ENCODE measurements at regions not wholly inside any gene's neighbourhood (a gene's known extent, or its start where the extent isn't known, plus 50 kb on each side); places are given as distances from the start of the nearest gene placed in this dataset.
"Not testable (repeated sequence)": the region's sequence is repeated elsewhere in the genome, so short reads cannot be mapped to it uniquely, and the experiment has no call there.

DNA sequence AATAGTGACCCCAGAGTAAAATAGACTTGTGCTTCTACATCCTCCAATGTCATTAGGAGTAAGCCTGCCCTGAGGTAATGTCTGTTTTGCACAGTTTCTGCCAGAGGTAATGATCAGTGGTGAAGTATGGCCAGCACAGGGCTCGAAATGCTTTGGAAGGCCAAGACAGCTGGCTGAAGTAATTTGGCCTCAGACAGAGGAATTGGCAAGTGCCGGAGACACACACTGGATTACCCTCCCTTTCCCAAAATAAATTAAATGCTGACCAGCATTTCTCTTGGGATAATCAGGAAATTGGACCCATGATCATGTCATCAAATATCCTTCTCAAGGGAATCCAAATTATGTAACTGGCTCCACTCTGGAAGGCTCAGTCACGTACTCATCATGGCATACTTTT, 379.0 kb upstream of the CHST9 start:
- ATAC-seq (no peak), DNase-seq (no peak)
- intact Hi-C loops (cut with DNase I, micrococcal nuclease), result no loop called here

GRCh38 chr18:27558388-27559155, 373.5 kb upstream of the CHST9 start:
- intact Hi-C loops (cut with DNase I, micrococcal nuclease), result no loop called here
- no peak for ATAC-seq

GRCh38 chr18:27556741-27557140, 371.6 kb upstream of the CHST9 start:
- ATAC-seq (no peak), DNase-seq (no peak)
- intact Hi-C loops (cut with DNase I, micrococcal nuclease), result no loop called here

More at GRCh38 chr18:27558388-27559155, 373.5 kb upstream of the CHST9 start:
- no peak for DNase-seq

- DNase-seq (no peak), ATAC-seq (no peak)
- intact Hi-C loops (cut with DNase I, micrococcal nuclease), result no loop called here
Observed at GRCh38 chr18:27549335-27550039, 364.4 kb upstream of the CHST9 start.

GRCh38 chr18:27546991-27547390, 361.9 kb upstream of the CHST9 start:
- no peak for DNase-seq
- no peak for ATAC-seq
- intact Hi-C loops (cut with DNase I, micrococcal nuclease), result no loop called here

DNA sequence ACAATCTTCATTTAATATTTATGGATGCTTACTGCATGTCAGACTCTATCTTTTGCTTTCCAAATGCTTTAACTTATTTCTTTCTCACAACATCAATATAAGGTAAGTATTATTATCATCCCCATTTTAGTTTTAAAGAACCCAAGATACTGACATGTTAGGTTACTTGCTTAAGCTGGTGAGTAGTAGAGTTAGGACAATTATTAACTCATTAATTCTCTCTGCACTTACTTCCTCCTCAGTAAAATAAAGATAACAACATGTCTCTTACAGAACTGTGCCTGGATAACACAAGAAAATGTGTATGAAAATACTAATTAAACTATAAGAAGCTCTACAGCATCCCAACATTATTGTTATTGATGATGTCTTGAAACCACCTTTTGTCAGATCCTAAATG, 359.1 kb upstream of the CHST9 start:
- no peak for DNase-seq
- intact Hi-C loops (cut with DNase I, micrococcal nuclease), result no loop called here
- no peak for ATAC-seq

- ATAC-seq, result no peak
- no peak for DNase-seq
- intact Hi-C loops (cut with DNase I, micrococcal nuclease), result no loop called here
Observed at GRCh38 chr18:27541293-27541692, 356.2 kb upstream of the CHST9 start.

GRCh38 chr18:27540111-27540510, 355.0 kb upstream of the CHST9 start:
- intact Hi-C loops (cut with DNase I, micrococcal nuclease), result no loop called here
- DNase-seq, result no peak
- no peak for ATAC-seq

DNA sequence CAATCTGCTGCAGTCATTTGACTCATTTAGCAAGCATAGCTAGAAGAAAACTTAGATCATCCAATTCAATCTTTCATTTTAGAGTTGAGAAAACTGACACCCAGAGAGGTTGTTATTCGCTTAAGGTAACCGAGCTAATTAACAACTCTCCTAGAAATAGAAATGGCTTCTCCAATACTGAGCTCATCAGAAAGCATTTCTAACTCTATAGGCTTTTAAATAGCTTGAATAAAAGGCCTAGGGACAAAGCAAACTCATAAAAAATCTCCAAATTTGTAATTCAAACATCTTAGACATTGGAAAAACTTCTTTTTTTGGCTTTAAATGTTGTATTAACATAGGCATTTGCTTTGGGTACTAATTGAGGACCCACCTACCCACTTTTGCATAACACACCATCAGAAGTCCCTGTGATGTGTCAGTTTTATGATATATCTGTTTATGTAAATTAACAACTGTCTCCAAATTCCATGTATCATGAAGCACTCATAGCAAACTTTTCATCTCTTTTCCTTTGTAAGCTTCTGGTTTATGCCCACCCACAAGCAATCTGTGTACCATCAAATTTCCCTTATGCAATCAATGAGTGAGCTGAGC, 343.9 kb upstream of the CHST9 start:
- intact Hi-C loops (cut with DNase I, micrococcal nuclease), result no loop called here
- no peak for ATAC-seq
- no peak for DNase-seq

DNA sequence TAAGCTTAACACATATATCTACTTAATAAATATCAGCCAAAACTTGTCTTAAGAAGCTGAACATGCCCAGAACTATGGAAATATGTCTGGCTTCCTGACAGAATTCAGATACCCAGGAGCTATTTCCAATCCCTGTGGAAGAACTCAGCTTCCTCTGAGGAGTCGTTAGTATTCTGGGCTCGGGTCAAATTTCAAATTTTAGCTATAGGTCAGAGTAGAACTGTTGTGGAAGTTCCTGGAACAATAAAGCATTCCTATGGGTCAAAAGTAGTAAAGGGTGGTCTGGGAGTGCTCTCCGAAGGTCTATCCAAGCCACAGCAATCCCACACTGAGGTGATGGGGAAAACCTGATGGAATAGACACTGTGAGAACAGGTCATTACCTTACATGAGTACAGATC, 342.7 kb upstream of the CHST9 start:
- DNase-seq (no peak), ATAC-seq (no peak)
- intact Hi-C loops (cut with DNase I, micrococcal nuclease), result no loop called here

DNA sequence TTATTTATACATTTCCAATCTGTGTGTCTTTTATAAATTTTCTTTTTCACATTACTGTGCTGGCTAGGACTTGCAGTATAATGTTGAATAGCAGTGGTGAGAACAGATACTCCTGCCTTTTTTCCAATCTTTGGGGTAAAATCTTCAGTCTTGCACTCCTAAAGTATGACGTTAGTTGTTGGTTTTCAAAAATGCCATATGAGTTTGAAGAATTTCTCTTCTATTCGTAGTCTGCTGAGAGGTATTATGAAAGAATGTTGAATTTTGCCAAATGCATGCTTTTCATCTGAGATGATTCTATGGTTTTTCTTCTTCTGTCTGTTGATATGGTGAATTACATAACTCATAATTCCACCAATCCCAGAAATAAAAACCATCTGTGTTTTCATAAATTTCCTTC, 335.3 kb upstream of the CHST9 start:
- intact Hi-C loops (cut with DNase I, micrococcal nuclease), result no loop called here
- DNase-seq, result no peak
- no peak for ATAC-seq

GRCh38 chr18:27510036-27510633, 325.0 kb upstream of the CHST9 start:
- intact Hi-C loops (cut with DNase I, micrococcal nuclease); DNase-seq; ATAC-seq: not testable (repeated sequence)

- intact Hi-C loops (cut with DNase I, micrococcal nuclease), result no loop called here
- DNase-seq, result no peak
- no peak for ATAC-seq
Observed at GRCh38 chr18:27501671-27502070, 316.6 kb upstream of the CHST9 start.

DNA sequence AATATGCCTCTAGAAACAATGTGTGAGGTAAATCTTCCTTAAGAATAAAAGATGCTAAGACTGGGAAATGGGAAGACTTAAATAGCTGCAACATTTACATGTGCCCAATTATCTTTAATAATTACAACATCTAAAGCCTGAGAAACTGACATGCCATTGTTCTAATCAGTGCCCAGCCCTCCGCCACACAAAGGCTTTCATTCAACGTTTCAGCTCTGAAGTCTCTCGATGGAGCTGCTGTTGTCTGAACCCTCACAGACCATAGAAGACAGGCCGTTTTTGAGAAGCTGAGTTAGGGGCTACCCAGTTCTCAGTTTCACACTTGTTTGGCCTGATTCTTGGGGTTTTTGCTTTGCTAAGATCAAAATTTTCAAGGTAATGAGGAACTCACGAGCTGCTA, 315.4 kb upstream of the CHST9 start:
- no peak for ATAC-seq
- intact Hi-C loops (cut with DNase I, micrococcal nuclease), result no loop called here
- DNase-seq, result no peak

- no peak for ATAC-seq
- intact Hi-C loops (cut with DNase I, micrococcal nuclease), result no loop called here
Observed at GRCh38 chr18:27497246-27497645, 312.1 kb upstream of the CHST9 start.

DNA sequence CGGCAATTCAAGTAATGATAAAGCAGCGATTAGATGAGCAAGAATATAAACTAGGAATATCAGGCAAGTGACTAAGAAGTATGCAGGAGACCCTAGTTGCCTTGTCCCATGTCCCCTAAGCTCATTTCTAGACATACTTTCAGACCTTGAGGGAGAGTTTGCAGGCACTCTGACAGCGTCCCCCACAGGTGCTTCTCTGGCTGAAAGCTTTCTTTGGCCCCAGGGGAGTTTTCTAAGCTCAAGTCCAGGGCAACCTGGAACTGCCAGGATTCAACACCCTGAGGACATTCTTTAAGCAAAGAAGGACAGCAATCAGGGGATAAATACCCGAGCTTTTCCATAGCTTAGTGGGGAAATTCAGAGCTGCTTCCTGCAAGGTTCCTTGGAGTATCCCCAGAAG, 308.1 kb upstream of the CHST9 start:
- DNase-seq (no peak), ATAC-seq (no peak)
- intact Hi-C loops (cut with DNase I, micrococcal nuclease), result no loop called here

More at GRCh38 chr18:27497246-27497645, 312.1 kb upstream of the CHST9 start:
- no peak for DNase-seq

- no peak for DNase-seq
- intact Hi-C loops (cut with DNase I, micrococcal nuclease), result no loop called here
- no peak for ATAC-seq
Observed at GRCh38 chr18:27491772-27492171, 306.7 kb upstream of the CHST9 start.

DNA sequence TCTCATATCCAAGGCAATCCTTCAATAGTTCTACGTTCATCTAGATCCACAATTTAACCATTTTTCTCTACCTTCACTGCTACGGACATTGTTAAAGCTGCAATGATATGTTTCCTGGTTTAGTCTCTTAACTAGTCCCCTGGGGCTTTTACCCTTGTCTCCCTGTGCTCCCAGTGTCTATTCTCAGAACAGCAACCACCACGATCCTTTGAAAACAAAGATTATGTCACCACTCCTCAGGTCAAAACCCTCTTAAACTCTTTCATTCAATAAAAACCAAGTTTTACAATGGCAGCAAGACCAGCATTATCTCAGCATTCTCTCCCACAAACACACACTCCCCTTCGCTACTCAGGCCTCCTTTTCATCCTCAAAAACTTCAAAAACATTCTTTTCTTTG, 298.2 kb upstream of the CHST9 start:
- intact Hi-C loops (cut with DNase I, micrococcal nuclease), result no loop called here
- DNase-seq (no peak), ATAC-seq (no peak)

- intact Hi-C loops (cut with DNase I, micrococcal nuclease), result no loop called here
- DNase-seq (no peak), ATAC-seq (no peak)
Observed at GRCh38 chr18:27478459-27478858, 293.4 kb upstream of the CHST9 start.

GRCh38 chr18:27473318-27473717, 288.2 kb upstream of the CHST9 start:
- no peak for ATAC-seq
- no peak for DNase-seq
- intact Hi-C loops (cut with DNase I, micrococcal nuclease), result no loop called here

Measured in left colon (tissue), 2 donors.